H1 (cell line): ENCODE measurements at regions not wholly inside any gene's neighbourhood (a gene's known extent, or its start where the extent isn't known, plus 50 kb on each side); places are given as distances from the start of the nearest gene placed in this dataset.
"Not testable (repeated sequence)": the region's sequence is repeated elsewhere in the genome, so short reads cannot be mapped to it uniquely, and the experiment has no call there.

ENCODE experiments used
- CTCF ChIA-PET: fragments of 300-600 bp; sonication (Branson Sonifier 250); formaldehyde crosslinking; loops from one replicate; lab custom pipeline; 2021; ENCODE audit not compliant: partially characterized antibody; lab: Charles Lee
- POLR2A ChIA-PET: fragments of 300-600 bp; sonication (Branson Sonifier 250); formaldehyde crosslinking; loops from one replicate; lab custom pipeline; 2021; ENCODE audit warnings: inconsistent platforms; ENCODE audit not compliant: partially characterized antibody; lab: Charles Lee
- DNase-seq, 2 experiments: peaks; one replicate each; pipeline versions ENCODE4 v3.0.0 to v3.0.0-alpha.2; 2010 to 2022; ENCODE audit warnings: low spot score in 2 of 2, low read depth in 1 of 2, mixed read lengths in 1 of 2
- FAIRE-seq: peaks from 2 replicates; lab custom pipeline; 2011; peaks lifted over from hg19 to GRCh38; lab: Jason Lieb, UNC
- H2AFZ ChIP-seq: 2 replicates; pipeline ENCODE4 v1.8.1; 2012; ENCODE audit warnings: low read length, inconsistent platforms
- H2AK5ac ChIP-seq: 2 replicates; pipeline ENCODE4 v1.6.1; 2013; ENCODE audit warnings: low read depth, low read length
- H2BK120ac ChIP-seq: replicated peaks from 2 replicates; pipeline ENCODE3; 2013; ENCODE audit warnings: low read depth, low read length, inconsistent platforms
- H2BK12ac ChIP-seq: 2 replicates; pipeline ENCODE4 v1.6.1; 2013; ENCODE audit warnings: low read depth, low read length
- H2BK15ac ChIP-seq: 2 replicates; pipeline ENCODE4 v1.6.1; 2013; ENCODE audit warnings: low read length
- H2BK20ac ChIP-seq: 2 replicates; pipeline ENCODE4 v1.6.1; 2013; ENCODE audit warnings: low read length
- H2BK5ac ChIP-seq: 2 replicates; pipeline ENCODE4 v1.6.1; 2013; ENCODE audit warnings: low read depth, low read length
- H3K14ac ChIP-seq: 2 replicates; pipeline ENCODE4 v1.6.1; 2013; ENCODE audit warnings: inconsistent platforms; ENCODE audit not compliant: insufficient read length
- H3K18ac ChIP-seq: 2 replicates; pipeline ENCODE4 v1.6.1; 2013; ENCODE audit warnings: low read length; ENCODE audit errors: extremely low read depth
- H3K23ac ChIP-seq: 2 replicates; pipeline ENCODE4 v1.6.1; 2013; ENCODE audit warnings: inconsistent platforms; ENCODE audit not compliant: insufficient read length
- H3K23me2 ChIP-seq: 2 replicates; pipeline ENCODE4 v1.6.1; 2013; ENCODE audit warnings: low read depth, low read length
- H3K27ac ChIP-seq: 2 replicates; pipeline ENCODE4 v1.6.1; 2011; ENCODE audit warnings: low read depth, low read length, inconsistent platforms
- H3K27me3 ChIP-seq, 4 experiments: replicated peaks in 1 of 4; 1 replicate in 1 of 4; 2 replicates in 3 of 4; pipeline versions ENCODE4 v1.6.1 to v1.8.1; 2011 to 2013; ENCODE audit warnings: low read length in 3 of 4, mild to moderate bottlenecking in 3 of 4, inconsistent platforms in 2 of 4, mixed read lengths in 2 of 4, moderate library complexity in 1 of 4; ENCODE audit not compliant: control insufficient read depth in 3 of 4, insufficient read depth in 3 of 4; ENCODE audit errors: extremely low read depth in 1 of 4
- H3K36me3 ChIP-seq, 4 experiments: 2 replicates each; pipeline versions ENCODE4 v1.6.1 to v1.8.1; 2011 to 2013; ENCODE audit warnings: mild to moderate bottlenecking in 4 of 4, low read length in 3 of 4, moderate library complexity in 2 of 4, control low read depth in 1 of 4, inconsistent platforms in 1 of 4; ENCODE audit not compliant: insufficient read depth in 4 of 4, control insufficient read depth in 2 of 4
- H3K4ac ChIP-seq: replicated peaks from 2 replicates; pipeline ENCODE3; 2013; ENCODE audit warnings: low read length, low read depth, mixed read lengths, inconsistent platforms; ENCODE audit not compliant: insufficient read length
- H3K4me1 ChIP-seq, 4 experiments: replicated peaks in 1 of 4; 1 replicate in 1 of 4; 2 replicates in 3 of 4; pipeline versions ENCODE4 v1.6.1 to v1.8.1; 2011 to 2013; ENCODE audit warnings: low read length in 3 of 4, inconsistent platforms in 2 of 4, mixed read lengths in 1 of 4; ENCODE audit not compliant: insufficient read depth in 4 of 4, control insufficient read depth in 3 of 4
- H3K4me2 ChIP-seq, 2 experiments: 2 replicates each; pipeline versions ENCODE4 v1.6.1 to v1.8.1; 2011 to 2013; ENCODE audit warnings: low read depth in 2 of 2, low read length in 2 of 2, control low read depth in 1 of 2, inconsistent platforms in 1 of 2, mild to moderate bottlenecking in 1 of 2; ENCODE audit not compliant: insufficient read depth in 1 of 2
- H3K4me3 ChIP-seq, 4 experiments: fragments of 200-600, 300-600 bp in 1 of 4; sonication (generic), shearing (Covaris generic), sonication (Bioruptor Twin) in 1 of 4; 2 replicates each; pipeline versions ENCODE4 v1.5.1 to v1.8.1; 2011 to 2016; ENCODE audit warnings: low read length in 4 of 4, low read depth in 3 of 4, control low read depth in 2 of 4, inconsistent platforms in 2 of 4, mild to moderate bottlenecking in 2 of 4, mixed read lengths in 1 of 4, moderate library complexity in 1 of 4; ENCODE audit not compliant: insufficient read depth in 2 of 4; ENCODE audit errors: extremely low read depth in 1 of 4
- H3K56ac ChIP-seq: replicated peaks from 2 replicates; pipeline ENCODE3; 2013; ENCODE audit warnings: low read depth, mild to moderate bottlenecking, mixed read lengths, low read length, inconsistent platforms; ENCODE audit not compliant: insufficient read length
- H3K79me1 ChIP-seq: 2 replicates; pipeline ENCODE4 v1.6.1; 2013; ENCODE audit warnings: low read depth, low read length, control low read depth
- H3K79me2 ChIP-seq, 2 experiments: 2 replicates each; pipeline versions ENCODE4 v1.6.1 to v1.8.1; 2012 to 2013; ENCODE audit warnings: low read length in 2 of 2, mild to moderate bottlenecking in 2 of 2, inconsistent platforms in 1 of 2; ENCODE audit not compliant: insufficient read depth in 2 of 2, control insufficient read depth in 1 of 2
- H3K9ac ChIP-seq, 4 experiments: replicated peaks in 1 of 4; 1 replicate in 1 of 4; 2 replicates in 3 of 4; pipeline versions ENCODE4 v1.6.1 to v1.8.1; 2011 to 2013; ENCODE audit warnings: low read depth in 3 of 4, low read length in 3 of 4, control low read depth in 2 of 4, mild to moderate bottlenecking in 2 of 4, moderate library complexity in 2 of 4, inconsistent platforms in 1 of 4; ENCODE audit errors: extremely low read depth in 1 of 4
- H3K9me3 ChIP-seq, 2 experiments: 2 replicates each; pipeline versions ENCODE4 v1.6.1 to v1.8.1; 2012 to 2013; ENCODE audit warnings: mild to moderate bottlenecking in 2 of 2, moderate library complexity in 2 of 2, control low read depth in 1 of 2, inconsistent platforms in 1 of 2, low read depth in 1 of 2, low read length in 1 of 2, mixed read lengths in 1 of 2; ENCODE audit not compliant: insufficient read depth in 2 of 2
- H4K20me1 ChIP-seq, 2 experiments: replicated peaks in 1 of 2; 2 replicates each; pipeline versions ENCODE3 to v1.8.1; 2011 to 2013; ENCODE audit warnings: inconsistent platforms in 2 of 2, low read length in 2 of 2, mild to moderate bottlenecking in 1 of 2; ENCODE audit not compliant: insufficient read depth in 2 of 2, control insufficient read depth in 1 of 2
- H4K5ac ChIP-seq: 2 replicates; pipeline ENCODE4 v1.6.1; 2013; ENCODE audit warnings: low read length, low read depth, mixed read lengths, inconsistent platforms; ENCODE audit not compliant: insufficient read length
- H4K8ac ChIP-seq: 2 replicates; pipeline ENCODE4 v1.8.0; 2013; ENCODE audit warnings: mild to moderate bottlenecking, moderate library complexity, low read length, inconsistent platforms; ENCODE audit not compliant: insufficient read depth; ENCODE audit errors: extremely low read depth
- H4K91ac ChIP-seq: replicated peaks from 2 replicates; pipeline ENCODE3; 2013; ENCODE audit warnings: low read length, mixed read lengths, inconsistent platforms; ENCODE audit not compliant: insufficient read length
- WGBS, 2 experiments: shearing (Covaris generic) in 1 of 2; methylation state at CpG; one replicate each; pipeline versions ENCODE4 v1.1.6 to v1.1.7; 2013 to 2015; ENCODE audit warnings: low lambda C conversion rate in 2 of 2, mixed read lengths in 2 of 2, inconsistent platforms in 1 of 2, low coverage in 1 of 2, missing lambda C conversion rate in 1 of 2; ENCODE audit not compliant: insufficient replicate concordance in 2 of 2, insufficient coverage in 1 of 2, insufficient read length in 1 of 2; ENCODE audit errors: extremely low coverage in 1 of 2, missing lambda C conversion rate in 1 of 2; 5-methylcytosine and 5-hydroxymethylcytosine counted together

GRCh38 chr3:31101285-31101684 is 206.8 kb upstream of the GADL1 start:
- H2BK15ac ChIP-seq, H4K20me1 ChIP-seq, POLR2A ChIA-PET, H3K36me3 ChIP-seq, H2BK12ac ChIP-seq, H3K27me3 ChIP-seq, H4K5ac ChIP-seq, H3K79me2 ChIP-seq, H3K4me3 ChIP-seq, H3K18ac ChIP-seq, H3K9me3 ChIP-seq, H3K4me1 ChIP-seq, H3K79me1 ChIP-seq, H3K23ac ChIP-seq, H4K91ac ChIP-seq, CTCF ChIA-PET, H3K9ac ChIP-seq, H3K4ac ChIP-seq, H2BK120ac ChIP-seq, H2BK20ac ChIP-seq, H2AK5ac ChIP-seq, H3K56ac ChIP-seq, H3K27ac ChIP-seq, FAIRE-seq, H2AFZ ChIP-seq, DNase-seq, H3K4me2 ChIP-seq, H2BK5ac ChIP-seq, H3K23me2 ChIP-seq, H3K14ac ChIP-seq, H4K8ac ChIP-seq: not testable (repeated sequence)
- WGBS, 2 experiments = 91% methylated on average over 1 of the region's 1 CpG; no CpG with 5 or more reads in 1 of the 2 experiments
